ENCODE measurements at regions not wholly inside any gene's neighbourhood (a gene's known extent, or its start where the extent isn't known, plus 50 kb on each side); places are given as distances from the start of the nearest gene placed in this dataset.

DNA sequence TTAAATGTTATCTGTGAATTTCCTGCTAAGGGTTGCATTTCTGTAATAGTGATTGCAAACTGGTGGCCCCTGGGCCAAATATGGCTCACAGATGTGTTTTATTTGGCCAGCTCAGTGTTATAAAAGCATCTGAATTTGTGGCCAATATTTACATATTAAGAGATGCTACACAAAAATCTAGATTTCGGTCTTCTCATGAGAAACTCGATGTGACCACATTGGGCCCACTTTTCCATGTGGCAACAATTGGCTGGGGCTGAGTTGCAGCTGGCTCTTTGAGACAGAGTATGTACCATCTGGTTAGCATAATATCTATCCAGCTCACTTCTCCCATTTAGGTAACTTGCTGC is 244.5 kb upstream of the POU2AF2 start:
- no peaks in the 10 kb centered on the region for H3K79me2 ChIP-seq (ENCODE audit: insufficient read depth, low read length)
- H2AFZ ChIP-seq (ENCODE audit: low read length) = no peak overlapping the region
- no peaks in the 10 kb centered on the region for H3K27me3 ChIP-seq (ENCODE audit: insufficient read depth, low read length)
- no peak overlapping the region for H4K91ac ChIP-seq (ENCODE audit: insufficient read length, low read depth, low read length)
- H3K56ac ChIP-seq (ENCODE audit: insufficient read length, low read depth, low read length) = no peak overlapping the region
- H4K20me1 ChIP-seq (ENCODE audit: control insufficient read depth, insufficient read depth, insufficient read length) = no peaks in the 10 kb centered on the region
- DNase-seq = no peak
- no peak overlapping the region for H2BK120ac ChIP-seq (ENCODE audit: low read depth, low read length, poor library complexity, severe bottlenecking)
- H2BK5ac ChIP-seq (ENCODE audit: insufficient read length, low read length) = no peak overlapping the region
- no peak overlapping the region for H2BK20ac ChIP-seq (ENCODE audit: low read depth, low read length, poor library complexity, severe bottlenecking)
- H2AK5ac ChIP-seq (ENCODE audit: insufficient read length, low read length) = no peak overlapping the region
- no peak overlapping the region for H3K18ac ChIP-seq (ENCODE audit: insufficient read length, low read depth, low read length)
- no peaks in the 10 kb centered on the region for H3K23me2 ChIP-seq (ENCODE audit: insufficient read length, low read depth, low read length, poor library complexity, severe bottlenecking)
- Mint-ChIP-seq H3K9me3 (no peaks in the 10 kb centered on the region), H3K27me3 (ENCODE audit: low read depth) (no peaks in the 10 kb centered on the region), H3K27ac (no peak overlapping the region), H3K4me3 (no peak overlapping the region), H3K36me3 (ENCODE audit: insufficient read depth in 1 of 3, low read depth in 3 of 3) (no peaks in the 10 kb centered on the region), H3K4me1 (peaks cover 0 to 2% of the 10 kb centered on the region in 2 experiments; a peak in 1 of 4 replicates)
- H3K9ac ChIP-seq (ENCODE audit: extremely low read depth, insufficient read length, low read length) = no peak overlapping the region
- TF ChIP-seq, protein P1, sequence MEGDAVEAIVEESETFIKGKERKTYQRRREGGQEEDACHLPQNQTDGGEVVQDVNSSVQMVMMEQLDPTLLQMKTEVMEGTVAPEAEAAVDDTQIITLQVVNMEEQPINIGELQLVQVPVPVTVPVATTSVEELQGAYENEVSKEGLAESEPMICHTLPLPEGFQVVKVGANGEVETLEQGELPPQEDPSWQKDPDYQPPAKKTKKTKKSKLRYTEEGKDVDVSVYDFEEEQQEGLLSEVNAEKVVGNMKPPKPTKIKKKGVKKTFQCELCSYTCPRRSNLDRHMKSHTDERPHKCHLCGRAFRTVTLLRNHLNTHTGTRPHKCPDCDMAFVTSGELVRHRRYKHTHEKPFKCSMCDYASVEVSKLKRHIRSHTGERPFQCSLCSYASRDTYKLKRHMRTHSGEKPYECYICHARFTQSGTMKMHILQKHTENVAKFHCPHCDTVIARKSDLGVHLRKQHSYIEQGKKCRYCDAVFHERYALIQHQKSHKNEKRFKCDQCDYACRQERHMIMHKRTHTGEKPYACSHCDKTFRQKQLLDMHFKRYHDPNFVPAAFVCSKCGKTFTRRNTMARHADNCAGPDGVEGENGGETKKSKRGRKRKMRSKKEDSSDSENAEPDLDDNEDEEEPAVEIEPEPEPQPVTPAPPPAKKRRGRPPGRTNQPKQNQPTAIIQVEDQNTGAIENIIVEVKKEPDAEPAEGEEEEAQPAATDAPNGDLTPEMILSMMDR (conservative IDR thresholded peaks at IDR 0.05) = no peak
- H4K8ac ChIP-seq (replicated peaks; ENCODE audit: insufficient read length, low read depth, low read length) = no peak overlapping the region
- H3K4ac ChIP-seq (ENCODE audit: low read depth, low read length) = no peak overlapping the region
- H3K14ac ChIP-seq (ENCODE audit: insufficient read depth, low read length) = no peak overlapping the region
- no peak overlapping the region for H4K5ac ChIP-seq (ENCODE audit: insufficient read length, low read depth, low read length)
- H2BK15ac ChIP-seq (ENCODE audit: low read depth, low read length) = no peak overlapping the region
- WGBS (ENCODE audit: extremely low coverage, insufficient read length, low lambda C conversion rate) = no CpG with 5 or more reads among the region's 2 CpGs
- H3K9me3 ChIP-seq (ENCODE audit: control insufficient read depth, low read depth, low read length) = no peaks in the 10 kb centered on the region
- no peak overlapping the region for H3T11ph ChIP-seq (ENCODE audit: low read length)
- no peak overlapping the region for H3K27ac ChIP-seq (ENCODE audit: insufficient read length, low read depth, low read length)
- peaks cover 12% of the 10 kb centered on the region; the same call in 1 of the 2 replicates for H3K4me1 ChIP-seq (ENCODE audit: insufficient read depth, low read length)
- no peaks in the 10 kb centered on the region for H3K79me1 ChIP-seq (ENCODE audit: insufficient read depth, low read depth, low read length, poor library complexity, severe bottlenecking)
- H2BK12ac ChIP-seq (ENCODE audit: insufficient read length, low read depth, low read length) = no peak overlapping the region
- no peak overlapping the region for H3K23ac ChIP-seq (ENCODE audit: insufficient read length, low read depth, low read length)
- H3K4me2 ChIP-seq (ENCODE audit: insufficient read depth, insufficient read length, low read length) = no peak overlapping the region
